NCI-H1048 (cell line): ENCODE measurements at regions not wholly inside any gene's neighbourhood (a gene's known extent, or its start where the extent isn't known, plus 50 kb on each side); places are given as distances from the start of the nearest gene placed in this dataset.

ENCODE experiments used
- DNase-seq: peaks from one replicate; lab custom pipeline; 2025; lab: John Stamatoyannopoulos, UW

GRCh38 chr5:97728920-97729319 lies 545.9 kb upstream of the RIOK2 start:
- DNase-seq, result no peak

- DNase-seq, result no peak
These were observed 546.9 kb upstream of the RIOK2 start for GRCh38 chr5:97729938-97730337.

GRCh38 chr5:97735209-97735608 lies 552.2 kb upstream of the RIOK2 start:
- DNase-seq, result no peak

- no peak for DNase-seq
These were observed 554.6 kb upstream of the RIOK2 start for GRCh38 chr5:97737608-97738007.

- DNase-seq, result no peak
These were observed 562.8 kb upstream of the RIOK2 start for GRCh38 chr5:97745817-97746216.

GRCh38 chr5:97750576-97750975 lies 567.5 kb upstream of the RIOK2 start:
- no peak for DNase-seq

- DNase-seq, result no peak
These were observed 568.5 kb upstream of the RIOK2 start for GRCh38 chr5:97751540-97751939.

GRCh38 chr5:97752871-97753270 lies 569.8 kb upstream of the RIOK2 start:
- no peak for DNase-seq

- DNase-seq, result no peak
These were observed 579.4 kb upstream of the RIOK2 start for GRCh38 chr5:97762483-97762882.

- DNase-seq, result no peak
These were observed 581.7 kb upstream of the RIOK2 start for GRCh38 chr5:97764700-97765099.

GRCh38 chr5:97778451-97778850 lies 595.4 kb upstream of the RIOK2 start:
- no peak for DNase-seq

- DNase-seq, result no peak
These were observed 605.3 kb upstream of the RIOK2 start for GRCh38 chr5:97788369-97788768.

- DNase-seq, result no peak
These were observed 615.0 kb upstream of the RIOK2 start for GRCh38 chr5:97797994-97798451.

- no peak for DNase-seq
These were observed 618.4 kb upstream of the RIOK2 start for GRCh38 chr5:97801461-97801860.

- no peak for DNase-seq
These were observed 637.1 kb upstream of the RIOK2 start for GRCh38 chr5:97820138-97820537.

GRCh38 chr5:97832645-97833296 lies 649.7 kb upstream of the RIOK2 start:
- DNase-seq, result no peak

- DNase-seq, result no peak
These were observed 651.5 kb upstream of the RIOK2 start for GRCh38 chr5:97834561-97834960.

- DNase-seq, result no peak
These were observed 652.1 kb upstream of the RIOK2 start for GRCh38 chr5:97835112-97835511.

GRCh38 chr5:97836816-97837215 lies 653.8 kb upstream of the RIOK2 start:
- DNase-seq, result no peak

GRCh38 chr5:97838214-97838613 lies 655.2 kb upstream of the RIOK2 start:
- DNase-seq, result no peak

GRCh38 chr5:97839341-97840086 lies 656.5 kb upstream of the RIOK2 start:
- no peak for DNase-seq

GRCh38 chr5:97840643-97841042 lies 657.6 kb upstream of the RIOK2 start:
- no peak for DNase-seq

- DNase-seq, result no peak
These were observed 659.6 kb upstream of the RIOK2 start for GRCh38 chr5:97842687-97843086.

GRCh38 chr5:97844797-97845196 lies 661.8 kb upstream of the RIOK2 start:
- no peak for DNase-seq
